HL-60/S4 treated with phorbol 12-myristate 13-acetate at 8.2 ng/mL for 4 days and 3 days (cell line): ENCODE measurements at regions not wholly inside any gene's neighbourhood (a gene's known extent, or its start where the extent isn't known, plus 50 kb on each side); places are given as distances from the start of the nearest gene placed in this dataset.
"Not testable (repeated sequence)": the region's sequence is repeated elsewhere in the genome, so short reads cannot be mapped to it uniquely, and the experiment has no call there.

ENCODE experiments used
- in situ Hi-C: fragments of 300-500 bp; cut with MboI; formaldehyde crosslinking; loops from 2 replicates; pipeline ENCODE4 v1.15.0; 2022; ENCODE audit warnings: low sequenced_read_pairs

- in situ Hi-C loops, result no loop called here
Observed at GRCh38 chr2:224121406-224122067, 82.5 kb upstream of the SERPINE2 start.

GRCh38 chr2:224120986-224121385 lies 81.9 kb upstream of the SERPINE2 start:
- in situ Hi-C loops, result no loop called here

- in situ Hi-C loops, result not testable (repeated sequence)
Observed at GRCh38 chr2:224119846-224120245, 80.8 kb upstream of the SERPINE2 start.

GRCh38 chr2:224114428-224114827 lies 75.3 kb upstream of the SERPINE2 start:
- in situ Hi-C loops, result no loop called here

DNA sequence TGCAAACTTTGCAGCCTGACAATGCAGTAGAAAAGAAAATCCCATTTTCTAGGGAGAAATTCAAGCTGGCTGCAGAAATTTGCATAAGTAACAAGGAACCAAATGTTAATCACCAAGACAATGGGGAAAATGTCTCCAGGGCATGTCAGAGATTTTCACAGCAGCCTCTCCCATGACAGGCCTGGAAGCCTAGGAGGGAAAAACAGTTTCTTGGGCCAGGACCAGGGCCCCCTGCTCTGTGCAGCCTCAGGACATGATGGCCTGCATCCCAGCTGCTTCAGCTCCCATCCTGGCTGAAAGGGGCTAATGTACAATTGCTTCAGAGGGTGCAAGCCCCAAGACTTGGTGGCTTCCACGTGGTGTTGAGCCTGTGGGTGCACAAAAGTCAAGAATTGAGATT lies 74.8 kb upstream of the SERPINE2 start:
- in situ Hi-C loops, result not testable (repeated sequence)

DNA sequence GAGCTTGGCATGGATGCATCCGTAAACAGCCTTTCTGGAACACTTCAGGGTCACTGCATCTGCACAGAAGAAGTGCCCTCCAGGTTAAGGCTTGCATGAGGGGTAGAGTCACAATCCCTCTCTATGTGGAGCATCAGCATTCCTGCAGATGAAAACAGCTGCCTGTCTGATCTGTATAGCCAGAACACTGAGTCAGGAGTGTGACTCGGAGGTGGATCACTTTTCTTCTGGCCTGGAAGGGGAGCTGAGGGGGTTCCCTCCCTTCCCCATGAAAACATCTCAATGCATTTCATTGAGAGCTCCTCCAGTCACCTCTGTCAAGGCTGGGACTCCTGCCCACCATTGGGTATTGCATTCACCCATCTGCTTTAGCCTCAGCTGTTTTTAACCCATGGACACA lies 72.5 kb upstream of the SERPINE2 start:
- in situ Hi-C loops, result no loop called here

GRCh38 chr2:224110811-224111210 lies 71.7 kb upstream of the SERPINE2 start:
- in situ Hi-C loops, result no loop called here

- in situ Hi-C loops, result no loop called here
Observed at GRCh38 chr2:224109751-224110150, 70.7 kb upstream of the SERPINE2 start.

- in situ Hi-C loops, result no loop called here
Observed at GRCh38 chr2:224106794-224107193, 67.7 kb upstream of the SERPINE2 start.

DNA sequence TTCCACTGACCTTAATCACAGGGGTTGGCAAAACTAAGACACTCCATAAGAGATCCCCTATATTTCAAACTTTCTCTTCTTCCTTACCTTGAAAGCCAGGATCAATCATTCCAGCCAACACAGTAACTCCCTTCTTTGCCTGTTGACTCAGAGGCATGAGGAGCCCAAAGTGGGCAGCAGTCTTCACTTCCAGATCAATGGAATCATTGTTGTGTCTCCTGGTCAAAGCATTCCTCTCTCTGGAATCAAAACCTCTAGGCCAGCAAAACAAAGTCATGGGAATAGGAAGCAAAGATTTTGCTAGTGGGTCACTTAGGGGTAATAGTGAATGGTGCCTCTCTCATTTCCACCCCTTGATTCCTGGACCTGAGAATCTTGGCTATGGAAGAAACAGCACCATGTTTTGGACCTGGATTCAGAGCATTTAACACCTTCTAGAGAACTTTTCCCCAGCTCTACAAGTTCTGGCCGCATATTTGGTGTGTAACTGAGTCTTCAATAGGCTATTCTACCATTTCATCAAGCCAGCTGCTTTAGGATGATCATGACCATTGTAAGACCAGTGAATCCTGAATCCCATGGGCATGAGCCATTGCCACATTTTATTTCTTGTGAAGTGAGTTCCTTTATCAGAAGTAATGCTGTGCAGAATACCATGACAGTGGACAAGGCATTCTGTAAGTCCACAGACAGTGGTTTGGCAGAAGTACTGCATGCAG lies 65.7 kb upstream of the SERPINE2 start:
- in situ Hi-C loops, result no loop called here

GRCh38 chr2:224103651-224104050 lies 64.6 kb upstream of the SERPINE2 start:
- in situ Hi-C loops, result no loop called here

DNA sequence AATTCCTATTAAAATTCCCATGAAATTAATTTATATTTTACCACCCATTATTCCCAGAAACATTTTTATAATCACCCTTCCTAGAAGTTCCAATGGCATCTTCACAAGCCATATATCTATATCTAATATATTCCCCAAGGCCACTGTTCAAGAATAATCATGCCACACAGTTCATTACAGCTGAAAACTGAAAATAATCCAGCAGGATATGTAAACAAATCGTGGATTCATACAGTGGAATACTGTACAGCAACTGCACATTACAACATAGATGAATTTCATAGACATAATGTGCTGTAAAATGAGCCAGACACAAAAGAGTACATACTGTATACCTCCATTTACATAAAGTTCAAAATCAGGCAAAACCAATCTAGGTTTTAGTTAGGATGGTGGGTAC lies 63.9 kb upstream of the SERPINE2 start:
- in situ Hi-C loops, result no loop called here

DNA sequence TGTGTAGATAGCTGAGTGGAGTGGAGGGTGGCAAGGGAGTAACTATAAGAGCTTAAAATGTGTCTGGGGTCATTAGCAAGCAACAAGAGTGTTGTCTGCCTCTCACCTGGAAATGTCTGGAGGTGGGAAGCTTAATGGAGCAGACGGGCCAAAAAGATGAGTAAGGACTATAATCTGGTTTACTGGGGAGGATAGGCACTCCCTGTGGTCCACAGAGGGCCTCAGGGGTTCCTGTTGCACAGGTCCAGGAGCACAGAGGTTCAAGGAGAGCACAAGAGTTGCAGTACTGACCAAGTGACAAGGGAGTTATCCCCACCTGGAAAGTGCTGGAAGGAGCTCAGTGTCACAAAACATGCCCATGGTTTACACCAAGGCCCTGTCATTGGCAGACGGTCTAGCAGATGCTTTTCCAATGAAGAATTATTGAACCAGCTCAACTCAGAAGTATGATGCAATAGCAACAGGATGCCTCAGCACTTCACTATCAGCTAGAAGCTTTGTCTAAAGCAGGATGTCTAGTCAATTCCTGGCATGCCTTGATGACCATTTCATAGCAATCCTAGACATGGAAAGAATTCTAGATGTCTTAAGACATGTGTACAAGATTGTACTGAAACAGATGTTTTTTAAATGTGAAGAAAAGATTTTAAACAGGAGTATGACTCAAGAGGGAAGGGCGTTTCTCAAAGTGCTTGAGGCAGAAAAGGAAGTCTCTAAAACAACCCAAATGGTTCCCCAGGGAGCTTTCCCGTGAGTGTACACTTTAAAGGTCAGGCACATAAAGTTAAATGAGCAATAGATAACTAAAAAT lies 62.9 kb upstream of the SERPINE2 start:
- in situ Hi-C loops, result no loop called here

- in situ Hi-C loops, result no loop called here
Observed at GRCh38 chr2:224099861-224100643, 61.0 kb upstream of the SERPINE2 start.

- in situ Hi-C loops, result no loop called here
Observed at GRCh38 chr2:224098481-224099230, 59.6 kb upstream of the SERPINE2 start.

GRCh38 chr2:224094413-224094812 lies 55.3 kb upstream of the SERPINE2 start:
- in situ Hi-C loops, result no loop called here

DNA sequence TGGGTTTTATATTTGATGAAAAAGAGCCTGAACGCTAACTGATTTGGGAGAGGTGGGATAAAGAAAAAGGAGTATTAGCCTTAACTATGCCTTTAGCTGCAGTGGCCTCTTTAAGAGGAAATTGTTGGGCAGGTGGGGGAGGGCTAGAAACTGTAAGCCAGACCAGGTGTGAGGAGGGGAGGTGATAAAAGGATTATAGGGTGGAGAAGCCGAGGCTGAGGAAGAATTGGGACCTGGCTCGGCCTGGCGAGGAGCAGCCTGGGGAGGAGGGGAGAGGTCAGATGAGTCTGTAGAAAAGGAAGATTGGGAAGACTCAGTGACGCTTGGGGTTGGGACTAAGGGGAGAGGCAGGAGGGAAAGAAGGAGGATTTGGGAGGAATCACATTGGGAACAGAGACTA lies 52.6 kb upstream of the SERPINE2 start:
- in situ Hi-C loops, result not testable (repeated sequence)

- in situ Hi-C loops, result not testable (repeated sequence)
Observed at GRCh38 chr2:224089606-224090005, 50.5 kb upstream of the SERPINE2 start.
